ENCODE measurements at regions not wholly inside any gene's neighbourhood (a gene's known extent, or its start where the extent isn't known, plus 50 kb on each side); places are given as distances from the start of the nearest gene placed in this dataset.

DNA sequence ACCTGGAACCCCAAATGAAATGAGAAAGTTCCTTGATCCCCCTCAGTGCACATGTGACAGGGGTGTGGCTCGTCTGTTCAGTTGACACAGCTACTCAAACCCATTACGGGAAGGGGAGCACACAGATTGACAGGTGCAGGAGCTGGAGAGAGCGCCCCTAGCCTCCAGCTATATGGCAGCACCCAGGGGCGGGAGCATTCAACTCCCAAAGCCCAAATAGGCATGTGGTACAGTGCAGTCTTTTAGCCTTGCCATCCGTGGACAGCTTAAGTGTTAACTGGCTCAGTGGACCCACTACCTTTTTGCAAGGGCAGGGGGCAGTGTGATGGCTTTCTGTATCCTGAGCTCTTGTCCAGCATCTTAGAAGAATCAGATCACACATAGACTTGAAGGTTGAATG is 1374.2 kb upstream of the ALCAM start:
- Histone ChIP-seq H3K9me3 (ENCODE audit: control insufficient read depth, insufficient read depth, low read length) (peaks cover 10% of the 10 kb centered on the region), H3K27me3 (ENCODE audit: control insufficient read depth, insufficient read depth, low read length) (no peaks in the 10 kb centered on the region), H3K4me3 (ENCODE audit: low read length) (no peak overlapping the region), H3K27ac (ENCODE audit: low read length) (no peak overlapping the region), H3K4me1 (ENCODE audit: control insufficient read depth, insufficient read depth, low read length) (no peaks in the 10 kb centered on the region), H3K36me3 (ENCODE audit: control insufficient read depth, insufficient read depth, low read length) (no peaks in the 10 kb centered on the region)
- DNase-seq (no peak), ATAC-seq (no peak)
- no peak for TF ChIP-seq CTCF (IDR thresholded peaks at IDR 0.05)
- intact Hi-C loops (cut with micrococcal nuclease), result no loop called here
- 88% methylated on average over 5 of the region's 5 CpGs for WGBS (ENCODE audit: insufficient coverage)
- H3K36me3 Mint-ChIP-seq, result no peaks in the 10 kb centered on the region
- H3K4me3 Mint-ChIP-seq, result no peak overlapping the region
- no peaks in the 10 kb centered on the region for H3K4me1 Mint-ChIP-seq
- peaks cover 2 to 13% of the 10 kb centered on the region in 2 donors for H3K9me3 Mint-ChIP-seq
- no peaks in the 10 kb centered on the region for H3K27me3 Mint-ChIP-seq (ENCODE audit: low read depth in 2 of 2)
- H3K27ac Mint-ChIP-seq, result no peak overlapping the region

- intact Hi-C loops (cut with micrococcal nuclease), result no loop called here
- H3K27ac ChIP-seq (ENCODE audit: low read length), result no peak overlapping the region
- H3K27me3 Mint-ChIP-seq (ENCODE audit: low read depth in 2 of 2), result no peaks in the 10 kb centered on the region
Observed at GRCh38 chr3:104004956-104005355, 1361.8 kb upstream of the ALCAM start.

GRCh38 chr3:104005815-104006214 is 1360.9 kb upstream of the ALCAM start:
- H3K27ac Mint-ChIP-seq, result no peak overlapping the region
- no peak for DNase-seq
- no peak for TF ChIP-seq CTCF (IDR thresholded peaks at IDR 0.05)
- Histone ChIP-seq H3K9me3 (ENCODE audit: control insufficient read depth, insufficient read depth, low read length) (no peaks in the 10 kb centered on the region), H3K27ac (ENCODE audit: low read length) (no peak overlapping the region), H3K4me1 (ENCODE audit: control insufficient read depth, insufficient read depth, low read length) (no peaks in the 10 kb centered on the region), H3K27me3 (ENCODE audit: control insufficient read depth, insufficient read depth, low read length) (no peaks in the 10 kb centered on the region), H3K36me3 (ENCODE audit: control insufficient read depth, insufficient read depth, low read length) (no peaks in the 10 kb centered on the region), H3K4me3 (ENCODE audit: low read length) (no peak overlapping the region)
- no peaks in the 10 kb centered on the region for H3K36me3 Mint-ChIP-seq
- intact Hi-C loops (cut with micrococcal nuclease), result no loop called here
- no peaks in the 10 kb centered on the region for H3K4me1 Mint-ChIP-seq
- no peak overlapping the region for H3K4me3 Mint-ChIP-seq
- WGBS (ENCODE audit: insufficient coverage), result 67% methylated on average over 1 of the region's 1 CpG
- ATAC-seq, result no peak
- H3K9me3 Mint-ChIP-seq, result peaks cover 2 to 14% of the 10 kb centered on the region in 2 donors
- no peaks in the 10 kb centered on the region for H3K27me3 Mint-ChIP-seq (ENCODE audit: low read depth in 2 of 2)

More at GRCh38 chr3:104004956-104005355, 1361.8 kb upstream of the ALCAM start:
- Histone ChIP-seq H3K36me3 (ENCODE audit: control insufficient read depth, insufficient read depth, low read length) (no peaks in the 10 kb centered on the region), H3K4me1 (ENCODE audit: control insufficient read depth, insufficient read depth, low read length) (no peaks in the 10 kb centered on the region), H3K4me3 (ENCODE audit: low read length) (no peak overlapping the region), H3K9me3 (ENCODE audit: control insufficient read depth, insufficient read depth, low read length) (no peaks in the 10 kb centered on the region), H3K27me3 (ENCODE audit: control insufficient read depth, insufficient read depth, low read length) (no peaks in the 10 kb centered on the region)
- ATAC-seq (no peak), DNase-seq (no peak)
- Mint-ChIP-seq H3K4me3 (no peak overlapping the region), H3K36me3 (no peaks in the 10 kb centered on the region), H3K27ac (no peak overlapping the region), H3K9me3 (peaks cover under 1 to 14% of the 10 kb centered on the region in 2 donors), H3K4me1 (no peaks in the 10 kb centered on the region)
- 100% methylated on average over 1 of the region's 1 CpG for WGBS (ENCODE audit: insufficient coverage)
- no peak for TF ChIP-seq CTCF (IDR thresholded peaks at IDR 0.05)

GRCh38 chr3:104018541-104018940 is 1348.2 kb upstream of the ALCAM start:
- no peak overlapping the region for H3K27ac ChIP-seq (ENCODE audit: low read length)
- Mint-ChIP-seq H3K4me3 (no peak overlapping the region), H3K27me3 (ENCODE audit: low read depth in 2 of 2) (no peaks in the 10 kb centered on the region), H3K4me1 (no peaks in the 10 kb centered on the region), H3K27ac (no peak overlapping the region), H3K36me3 (peaks cover 18% of the 10 kb centered on the region), H3K9me3 (peaks cover 16 to 26% of the 10 kb centered on the region in 2 donors)
- no peak overlapping the region for H3K4me3 ChIP-seq (ENCODE audit: low read length)
- no peaks in the 10 kb centered on the region for H3K9me3 ChIP-seq (ENCODE audit: control insufficient read depth, insufficient read depth, low read length)
- H3K27me3 ChIP-seq (ENCODE audit: control insufficient read depth, insufficient read depth, low read length), result no peaks in the 10 kb centered on the region
- H3K4me1 ChIP-seq (ENCODE audit: control insufficient read depth, insufficient read depth, low read length), result no peaks in the 10 kb centered on the region
- intact Hi-C loops (cut with micrococcal nuclease), result no loop called here
- no peak for DNase-seq
- no peak for TF ChIP-seq CTCF (IDR thresholded peaks at IDR 0.05)
- no peak for ATAC-seq
- no peaks in the 10 kb centered on the region for H3K36me3 ChIP-seq (ENCODE audit: control insufficient read depth, insufficient read depth, low read length)
